GM21619 (cell line): ENCODE measurements at regions not wholly inside any gene's neighbourhood (a gene's known extent, or its start where the extent isn't known, plus 50 kb on each side); places are given as distances from the start of the nearest gene placed in this dataset.

Experiments
- ATAC-seq: cut with Tn5 transposase; IDR thresholded peaks from one replicate; pipeline ENCODE4 v1.9.1; 2021; ENCODE audit not compliant: unreplicated experiment

- ATAC-seq = no peak
Observed at GRCh38 chr12:97082029-97082428, 175.0 kb downstream of the NEDD1 start.

- no peak for ATAC-seq
Observed at GRCh38 chr12:97093187-97093683, 186.2 kb downstream of the NEDD1 start.

GRCh38 chr12:97097734-97098133, 190.7 kb downstream of the NEDD1 start:
- no peak for ATAC-seq

- ATAC-seq = no peak
Observed at GRCh38 chr12:97109441-97109840, 202.4 kb downstream of the NEDD1 start.

- ATAC-seq = no peak
Observed at GRCh38 chr12:97112136-97112535, 205.1 kb downstream of the NEDD1 start.

GRCh38 chr12:97118796-97119375, 211.8 kb downstream of the NEDD1 start:
- no peak for ATAC-seq

- ATAC-seq = no peak
Observed at GRCh38 chr12:97127061-97127460, 220.0 kb downstream of the NEDD1 start.

- no peak for ATAC-seq
Observed at GRCh38 chr12:97131220-97131981, 224.3 kb downstream of the NEDD1 start.

- no peak for ATAC-seq
Observed at GRCh38 chr12:97132270-97132669, 225.2 kb downstream of the NEDD1 start.

- no peak for ATAC-seq
Observed at GRCh38 chr12:97134495-97134894, 227.4 kb downstream of the NEDD1 start.

GRCh38 chr12:97140355-97140754, 233.3 kb downstream of the NEDD1 start:
- no peak for ATAC-seq

- no peak for ATAC-seq
Observed at GRCh38 chr12:97142737-97143410, 235.8 kb downstream of the NEDD1 start.

GRCh38 chr12:97148941-97149559, 242.0 kb downstream of the NEDD1 start:
- peak; percentile 100 for ATAC-seq

GRCh38 chr12:97151481-97151880, 244.4 kb downstream of the NEDD1 start:
- ATAC-seq = no peak

GRCh38 chr12:97159377-97159776, 252.3 kb downstream of the NEDD1 start:
- ATAC-seq = no peak

- ATAC-seq = no peak
Observed at GRCh38 chr12:97160277-97160676, 253.2 kb downstream of the NEDD1 start.

GRCh38 chr12:97162173-97162572, 255.1 kb downstream of the NEDD1 start:
- no peak for ATAC-seq

GRCh38 chr12:97164936-97165335, 257.9 kb downstream of the NEDD1 start:
- no peak for ATAC-seq

GRCh38 chr12:97167598-97167997, 260.5 kb downstream of the NEDD1 start:
- ATAC-seq = no peak

- ATAC-seq = no peak
Observed at GRCh38 chr12:97168804-97169203, 261.7 kb downstream of the NEDD1 start.

- no peak for ATAC-seq
Observed at GRCh38 chr12:97169889-97170567, 263.0 kb downstream of the NEDD1 start.
